MM.1S (cell line): ENCODE measurements at regions not wholly inside any gene's neighbourhood (a gene's known extent, or its start where the extent isn't known, plus 50 kb on each side); places are given as distances from the start of the nearest gene placed in this dataset.

Experiments
- DNase-seq: peaks from one replicate; pipeline ENCODE4 v3.0.0-alpha.2; 2015
- H2AFZ ChIP-seq: fragments of 300-600 bp; sonication (generic); 2 replicates; pipeline ENCODE4 v1.6.0; 2016; ENCODE audit warnings: antibody characterized with exemption, low read length
- H3F3A ChIP-seq: fragments of 300-600 bp; sonication (generic); 2 replicates; pipeline ENCODE4 v1.6.1; 2016; ENCODE audit warnings: mild to moderate bottlenecking, antibody characterized with exemption, low read length, moderate library complexity, mixed read lengths; ENCODE audit not compliant: insufficient read depth
- H3K27ac ChIP-seq: fragments of 300-600 bp; sonication (generic); 2 replicates; pipeline ENCODE4 v1.5.1; 2016; ENCODE audit warnings: mild to moderate bottlenecking, low read length
- H3K27me3 ChIP-seq: fragments of 300-600 bp; sonication (generic); replicated peaks from 2 replicates; pipeline ENCODE4 v1.6.0; 2016; ENCODE audit warnings: low read length; ENCODE audit not compliant: insufficient read depth
- H3K36me3 ChIP-seq: fragments of 300-600 bp; sonication (generic); replicated peaks from 2 replicates; pipeline ENCODE4 v1.6.1; 2016; ENCODE audit warnings: mild to moderate bottlenecking, low read length, mixed read lengths; ENCODE audit not compliant: insufficient read depth
- H3K4me1 ChIP-seq: fragments of 300-600 bp; sonication (generic); 2 replicates; pipeline ENCODE4 v1.6.1; 2016; ENCODE audit warnings: low read length, mixed read lengths
- H3K4me2 ChIP-seq: fragments of 300-600 bp; sonication (generic); 2 replicates; pipeline ENCODE4 v1.6.0; 2016; ENCODE audit warnings: low read depth, low read length
- H3K4me3 ChIP-seq: fragments of 300-600 bp; sonication (generic); 2 replicates; pipeline ENCODE4 v1.5.1; 2016; ENCODE audit warnings: low read length, mixed read lengths
- H3K79me2 ChIP-seq: fragments of 300-600 bp; sonication (generic); 2 replicates; pipeline ENCODE4 v1.6.1; 2016; ENCODE audit warnings: mixed run types, low read length, mixed read lengths
- H3K9ac ChIP-seq: fragments of 300-600 bp; sonication (generic); 2 replicates; pipeline ENCODE4 v1.6.1; 2016; ENCODE audit warnings: low read length, mixed read lengths
- H3K9me2 ChIP-seq: fragments of 300-600 bp; sonication (generic); replicated peaks from 2 replicates; pipeline ENCODE4 v1.6.1; 2016; ENCODE audit warnings: mild to moderate bottlenecking, low read length, mixed read lengths; ENCODE audit not compliant: insufficient read depth
- H3K9me3 ChIP-seq: fragments of 300-600 bp; sonication (generic); replicated peaks from 2 replicates; pipeline ENCODE4 v1.6.1; 2016; ENCODE audit warnings: mild to moderate bottlenecking, low read length, mixed read lengths; ENCODE audit not compliant: insufficient read depth
- H4K20me1 ChIP-seq: fragments of 300-600 bp; sonication (generic); 2 replicates; pipeline ENCODE4 v1.6.1; 2016; ENCODE audit warnings: mild to moderate bottlenecking, low read length, moderate library complexity, mixed read lengths; ENCODE audit not compliant: insufficient read depth
- CTCF ChIP-seq: fragments of 300-600 bp; sonication (generic); IDR thresholded peaks from 2 replicates; pipeline ENCODE4 v1.5.1; 2016; ENCODE audit warnings: antibody characterized with exemption, low read length, mixed read lengths
- EZH2 ChIP-seq: fragments of 300-600 bp; sonication (generic); optimal IDR thresholded peaks from 2 replicates; pipeline ENCODE3; 2017; ENCODE audit warnings: low read depth, mild to moderate bottlenecking, antibody characterized with exemption, low read length, mixed read lengths
- EZH2phosphoT487 ChIP-seq: fragments of 300-600 bp; sonication (generic); IDR thresholded peaks from 2 replicates; pipeline ENCODE4 v1.6.1; 2018; ENCODE audit warnings: antibody characterized with exemption, low read length

GRCh38 chr17:51486091-51486490 is 225.7 kb downstream of the UTP18 start:
- DNase-seq = no peak
- Histone ChIP-seq H4K20me1 (no peaks in the 10 kb centered on the region), H3K4me2 (no peak overlapping the region), H2AFZ (no peak overlapping the region), H3K79me2 (no peaks in the 10 kb centered on the region), H3K9me2 (no peaks in the 10 kb centered on the region), H3F3A (no peaks in the 10 kb centered on the region), H3K4me1 (no peaks in the 10 kb centered on the region), H3K9ac (no peak overlapping the region), H3K27me3 (no peaks in the 10 kb centered on the region), H3K9me3 (no peaks in the 10 kb centered on the region; the same call in 1 of the 2 replicates), H3K4me3 (no peak overlapping the region), H3K27ac (no peak overlapping the region), H3K36me3 (no peaks in the 10 kb centered on the region)
- no peak for TF ChIP-seq EZH2phosphoT487
- no peak for TF ChIP-seq CTCF
- no peak for TF ChIP-seq EZH2

GRCh38 chr17:51486885-51487520 is 226.7 kb downstream of the UTP18 start:
- Histone ChIP-seq H3K4me1 (no peaks in the 10 kb centered on the region), H4K20me1 (no peaks in the 10 kb centered on the region), H3K79me2 (no peaks in the 10 kb centered on the region), H3K27me3 (no peaks in the 10 kb centered on the region), H3K9me3 (no peaks in the 10 kb centered on the region; the same call in 1 of the 2 replicates), H3K9me2 (no peaks in the 10 kb centered on the region), H3K27ac (no peak overlapping the region), H3K9ac (no peak overlapping the region), H3K4me2 (no peak overlapping the region), H3K4me3 (no peak overlapping the region), H2AFZ (no peak overlapping the region), H3K36me3 (no peaks in the 10 kb centered on the region), H3F3A (no peaks in the 10 kb centered on the region)
- TF ChIP-seq CTCF (no peak), EZH2phosphoT487 (no peak), EZH2 (no peak)
- no peak for DNase-seq

- no peak overlapping the region for H3K9ac ChIP-seq
- no peak overlapping the region for H2AFZ ChIP-seq
- no peak for DNase-seq
- no peaks in the 10 kb centered on the region for H3K9me2 ChIP-seq
- no peaks in the 10 kb centered on the region for H3K4me1 ChIP-seq
- H3K4me2 ChIP-seq = no peak overlapping the region
- no peaks in the 10 kb centered on the region for H3K36me3 ChIP-seq
- H3K4me3 ChIP-seq = no peak overlapping the region
- H3K9me3 ChIP-seq = no peaks in the 10 kb centered on the region
- no peaks in the 10 kb centered on the region for H4K20me1 ChIP-seq
- TF ChIP-seq EZH2 (no peak), EZH2phosphoT487 (no peak), CTCF (no peak; the same call in 1 of the 2 replicates)
- H3F3A ChIP-seq = no peaks in the 10 kb centered on the region
- no peaks in the 10 kb centered on the region for H3K79me2 ChIP-seq
- no peak overlapping the region for H3K27ac ChIP-seq
- H3K27me3 ChIP-seq = no peaks in the 10 kb centered on the region
Observed at GRCh38 chr17:51487947-51488346, 227.6 kb downstream of the UTP18 start.
